Upper lobe of left lung (tissue), 4 donors: ENCODE measurements at regions not wholly inside any gene's neighbourhood (a gene's known extent, or its start where the extent isn't known, plus 50 kb on each side); places are given as distances from the start of the nearest gene placed in this dataset.

Source experiments
- CTCF ChIP-seq, 6 experiments: fragments of 450-650 bp in 4 of 6; fragments of 200-600 bp in 2 of 6; sonication (generic) in 2 of 6; IDR thresholded peaks; one replicate each; pipeline ENCODE4 v1.5.1; 2016 to 2019; ENCODE audit warnings: antibody characterized with exemption in 6 of 6
- EP300 ChIP-seq, 4 donors: sonication (generic); formaldehyde crosslinking; IDR thresholded peaks; one replicate each; pipeline ENCODE4 v1.5.1; 2017; ENCODE audit warnings: antibody characterized with exemption in 4 of 4, control low read depth in 2 of 4
- POLR2A ChIP-seq, 4 donors: fragments of 450-650 bp; IDR thresholded peaks; one replicate each; pipeline ENCODE4 v1.5.1; 2016 to 2017; ENCODE audit warnings: antibody characterized with exemption in 4 of 4, mild to moderate bottlenecking in 2 of 4
- POLR2AphosphoS5 ChIP-seq, 2 donors: sonication (generic); formaldehyde crosslinking; IDR thresholded peaks; one replicate each; pipeline ENCODE4 v1.5.1; 2017; ENCODE audit warnings: antibody characterized with exemption in 2 of 2

GRCh38 chr15:98403169-98403568 is 245.2 kb upstream of the IGF1R start:
- TF ChIP-seq CTCF (IDR thresholded peaks at IDR 0.05) (no peak), POLR2A (IDR thresholded peaks at IDR 0.05) (no peak), POLR2AphosphoS5 (IDR thresholded peaks at IDR 0.05) (no peak), EP300 (IDR thresholded peaks at IDR 0.05) (no peak)
